ENCODE measurements at regions not wholly inside any gene's neighbourhood (a gene's known extent, or its start where the extent isn't known, plus 50 kb on each side); places are given as distances from the start of the nearest gene placed in this dataset.

DNA sequence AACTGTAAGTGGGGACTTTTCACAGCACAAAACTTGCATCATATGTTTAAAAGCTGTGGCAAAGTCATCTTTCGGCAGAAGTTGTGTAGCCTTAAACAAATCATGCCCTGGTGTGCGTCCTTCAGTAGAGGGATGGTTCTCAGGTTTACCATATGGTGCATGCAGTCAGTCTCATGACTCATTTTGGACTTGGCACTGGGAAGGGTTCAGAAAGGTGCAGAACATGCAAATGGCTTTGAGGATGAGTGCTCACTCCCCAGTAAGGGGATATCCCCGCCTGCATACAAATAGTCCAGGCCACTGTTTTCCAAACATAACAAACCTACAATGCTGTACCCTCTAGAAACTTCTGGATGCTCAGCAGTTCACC, 260.3 kb downstream of the NDUFS4 start:
- Mint-ChIP-seq H3K27ac (no peak overlapping the region), H3K9me3 (no peaks in the 10 kb centered on the region; the same call in 1 of the 2 replicates), H3K36me3 (no peaks in the 10 kb centered on the region), H3K4me3 (no peak overlapping the region), H3K27me3 (ENCODE audit: low read depth) (no peaks in the 10 kb centered on the region), H3K4me1 (peaks cover 12% of the 10 kb centered on the region)
- DNase-seq (ENCODE audit: low spot score) (no peak), ATAC-seq (no peak)
- POLR2A ChIA-PET: no interaction called here
- CTCF ChIA-PET: no interaction called here
- TF ChIP-seq HMGA2 (CRISPR knock-in tag; IDR thresholded peaks at IDR 0.05): no peak
- TF ChIP-seq SOX15 (CRISPR knock-in tag; IDR thresholded peaks at IDR 0.05): no peak
- TF ChIP-seq, protein P1, sequence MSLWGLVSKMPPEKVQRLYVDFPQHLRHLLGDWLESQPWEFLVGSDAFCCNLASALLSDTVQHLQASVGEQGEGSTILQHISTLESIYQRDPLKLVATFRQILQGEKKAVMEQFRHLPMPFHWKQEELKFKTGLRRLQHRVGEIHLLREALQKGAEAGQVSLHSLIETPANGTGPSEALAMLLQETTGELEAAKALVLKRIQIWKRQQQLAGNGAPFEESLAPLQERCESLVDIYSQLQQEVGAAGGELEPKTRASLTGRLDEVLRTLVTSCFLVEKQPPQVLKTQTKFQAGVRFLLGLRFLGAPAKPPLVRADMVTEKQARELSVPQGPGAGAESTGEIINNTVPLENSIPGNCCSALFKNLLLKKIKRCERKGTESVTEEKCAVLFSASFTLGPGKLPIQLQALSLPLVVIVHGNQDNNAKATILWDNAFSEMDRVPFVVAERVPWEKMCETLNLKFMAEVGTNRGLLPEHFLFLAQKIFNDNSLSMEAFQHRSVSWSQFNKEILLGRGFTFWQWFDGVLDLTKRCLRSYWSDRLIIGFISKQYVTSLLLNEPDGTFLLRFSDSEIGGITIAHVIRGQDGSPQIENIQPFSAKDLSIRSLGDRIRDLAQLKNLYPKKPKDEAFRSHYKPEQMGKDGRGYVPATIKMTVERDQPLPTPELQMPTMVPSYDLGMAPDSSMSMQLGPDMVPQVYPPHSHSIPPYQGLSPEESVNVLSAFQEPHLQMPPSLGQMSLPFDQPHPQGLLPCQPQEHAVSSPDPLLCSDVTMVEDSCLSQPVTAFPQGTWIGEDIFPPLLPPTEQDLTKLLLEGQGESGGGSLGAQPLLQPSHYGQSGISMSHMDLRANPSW (CRISPR knock-in tag; conservative IDR thresholded peaks at IDR 0.05; ENCODE audit: low read depth): no peak
- TF ChIP-seq, protein P2, sequence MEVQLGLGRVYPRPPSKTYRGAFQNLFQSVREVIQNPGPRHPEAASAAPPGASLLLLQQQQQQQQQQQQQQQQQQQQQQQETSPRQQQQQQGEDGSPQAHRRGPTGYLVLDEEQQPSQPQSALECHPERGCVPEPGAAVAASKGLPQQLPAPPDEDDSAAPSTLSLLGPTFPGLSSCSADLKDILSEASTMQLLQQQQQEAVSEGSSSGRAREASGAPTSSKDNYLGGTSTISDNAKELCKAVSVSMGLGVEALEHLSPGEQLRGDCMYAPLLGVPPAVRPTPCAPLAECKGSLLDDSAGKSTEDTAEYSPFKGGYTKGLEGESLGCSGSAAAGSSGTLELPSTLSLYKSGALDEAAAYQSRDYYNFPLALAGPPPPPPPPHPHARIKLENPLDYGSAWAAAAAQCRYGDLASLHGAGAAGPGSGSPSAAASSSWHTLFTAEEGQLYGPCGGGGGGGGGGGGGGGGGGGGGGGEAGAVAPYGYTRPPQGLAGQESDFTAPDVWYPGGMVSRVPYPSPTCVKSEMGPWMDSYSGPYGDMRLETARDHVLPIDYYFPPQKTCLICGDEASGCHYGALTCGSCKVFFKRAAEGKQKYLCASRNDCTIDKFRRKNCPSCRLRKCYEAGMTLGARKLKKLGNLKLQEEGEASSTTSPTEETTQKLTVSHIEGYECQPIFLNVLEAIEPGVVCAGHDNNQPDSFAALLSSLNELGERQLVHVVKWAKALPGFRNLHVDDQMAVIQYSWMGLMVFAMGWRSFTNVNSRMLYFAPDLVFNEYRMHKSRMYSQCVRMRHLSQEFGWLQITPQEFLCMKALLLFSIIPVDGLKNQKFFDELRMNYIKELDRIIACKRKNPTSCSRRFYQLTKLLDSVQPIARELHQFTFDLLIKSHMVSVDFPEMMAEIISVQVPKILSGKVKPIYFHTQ (CRISPR knock-in tag; IDR thresholded peaks at IDR 0.05): no peak
- TF ChIP-seq MYBL2 (CRISPR knock-in tag; IDR thresholded peaks at IDR 0.05): no peak
- TF ChIP-seq TEAD4 (CRISPR knock-in tag; IDR thresholded peaks at IDR 0.05): no peak
- TF ChIP-seq, protein P3, sequence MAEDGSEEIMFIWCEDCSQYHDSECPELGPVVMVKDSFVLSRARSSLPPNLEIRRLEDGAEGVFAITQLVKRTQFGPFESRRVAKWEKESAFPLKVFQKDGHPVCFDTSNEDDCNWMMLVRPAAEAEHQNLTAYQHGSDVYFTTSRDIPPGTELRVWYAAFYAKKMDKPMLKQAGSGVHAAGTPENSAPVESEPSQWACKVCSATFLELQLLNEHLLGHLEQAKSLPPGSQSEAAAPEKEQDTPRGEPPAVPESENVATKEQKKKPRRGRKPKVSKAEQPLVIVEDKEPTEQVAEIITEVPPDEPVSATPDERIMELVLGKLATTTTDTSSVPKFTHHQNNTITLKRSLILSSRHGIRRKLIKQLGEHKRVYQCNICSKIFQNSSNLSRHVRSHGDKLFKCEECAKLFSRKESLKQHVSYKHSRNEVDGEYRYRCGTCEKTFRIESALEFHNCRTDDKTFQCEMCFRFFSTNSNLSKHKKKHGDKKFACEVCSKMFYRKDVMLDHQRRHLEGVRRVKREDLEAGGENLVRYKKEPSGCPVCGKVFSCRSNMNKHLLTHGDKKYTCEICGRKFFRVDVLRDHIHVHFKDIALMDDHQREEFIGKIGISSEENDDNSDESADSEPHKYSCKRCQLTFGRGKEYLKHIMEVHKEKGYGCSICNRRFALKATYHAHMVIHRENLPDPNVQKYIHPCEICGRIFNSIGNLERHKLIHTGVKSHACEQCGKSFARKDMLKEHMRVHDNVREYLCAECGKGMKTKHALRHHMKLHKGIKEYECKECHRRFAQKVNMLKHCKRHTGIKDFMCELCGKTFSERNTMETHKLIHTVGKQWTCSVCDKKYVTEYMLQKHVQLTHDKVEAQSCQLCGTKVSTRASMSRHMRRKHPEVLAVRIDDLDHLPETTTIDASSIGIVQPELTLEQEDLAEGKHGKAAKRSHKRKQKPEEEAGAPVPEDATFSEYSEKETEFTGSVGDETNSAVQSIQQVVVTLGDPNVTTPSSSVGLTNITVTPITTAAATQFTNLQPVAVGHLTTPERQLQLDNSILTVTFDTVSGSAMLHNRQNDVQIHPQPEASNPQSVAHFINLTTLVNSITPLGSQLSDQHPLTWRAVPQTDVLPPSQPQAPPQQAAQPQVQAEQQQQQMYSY (CRISPR knock-in tag; IDR thresholded peaks at IDR 0.05): no peak
- TF ChIP-seq PRRX2 (CRISPR knock-in tag; IDR thresholded peaks at IDR 0.05): no peak
- TF ChIP-seq RELA (CRISPR knock-in tag; IDR thresholded peaks at IDR 0.05; ENCODE audit: borderline replicate concordance): no peak
- TF ChIP-seq, protein P4, sequence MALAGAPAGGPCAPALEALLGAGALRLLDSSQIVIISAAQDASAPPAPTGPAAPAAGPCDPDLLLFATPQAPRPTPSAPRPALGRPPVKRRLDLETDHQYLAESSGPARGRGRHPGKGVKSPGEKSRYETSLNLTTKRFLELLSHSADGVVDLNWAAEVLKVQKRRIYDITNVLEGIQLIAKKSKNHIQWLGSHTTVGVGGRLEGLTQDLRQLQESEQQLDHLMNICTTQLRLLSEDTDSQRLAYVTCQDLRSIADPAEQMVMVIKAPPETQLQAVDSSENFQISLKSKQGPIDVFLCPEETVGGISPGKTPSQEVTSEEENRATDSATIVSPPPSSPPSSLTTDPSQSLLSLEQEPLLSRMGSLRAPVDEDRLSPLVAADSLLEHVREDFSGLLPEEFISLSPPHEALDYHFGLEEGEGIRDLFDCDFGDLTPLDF (CRISPR knock-in tag; IDR thresholded peaks at IDR 0.05): no peak
- TF ChIP-seq, protein P5, sequence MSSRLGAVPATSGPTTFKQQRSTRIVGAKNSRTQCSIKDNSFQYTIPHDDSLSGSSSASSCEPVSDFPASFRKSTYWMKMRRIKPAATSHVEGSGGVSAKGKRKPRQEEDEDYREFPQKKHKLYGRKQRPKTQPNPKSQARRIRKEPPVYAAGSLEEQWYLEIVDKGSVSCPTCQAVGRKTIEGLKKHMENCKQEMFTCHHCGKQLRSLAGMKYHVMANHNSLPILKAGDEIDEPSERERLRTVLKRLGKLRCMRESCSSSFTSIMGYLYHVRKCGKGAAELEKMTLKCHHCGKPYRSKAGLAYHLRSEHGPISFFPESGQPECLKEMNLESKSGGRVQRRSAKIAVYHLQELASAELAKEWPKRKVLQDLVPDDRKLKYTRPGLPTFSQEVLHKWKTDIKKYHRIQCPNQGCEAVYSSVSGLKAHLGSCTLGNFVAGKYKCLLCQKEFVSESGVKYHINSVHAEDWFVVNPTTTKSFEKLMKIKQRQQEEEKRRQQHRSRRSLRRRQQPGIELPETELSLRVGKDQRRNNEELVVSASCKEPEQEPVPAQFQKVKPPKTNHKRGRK (CRISPR knock-in tag; IDR thresholded peaks at IDR 0.05; ENCODE audit: borderline replicate concordance): no peak
- TF ChIP-seq CBFB (CRISPR knock-in tag; IDR thresholded peaks at IDR 0.05; ENCODE audit: low read depth): no peak
- TF ChIP-seq NFATC4 (CRISPR knock-in tag; IDR thresholded peaks at IDR 0.05): no peak
- TF ChIP-seq KAT7 (CRISPR knock-in tag; IDR thresholded peaks at IDR 0.05; ENCODE audit: borderline replicate concordance): no peak

DNA sequence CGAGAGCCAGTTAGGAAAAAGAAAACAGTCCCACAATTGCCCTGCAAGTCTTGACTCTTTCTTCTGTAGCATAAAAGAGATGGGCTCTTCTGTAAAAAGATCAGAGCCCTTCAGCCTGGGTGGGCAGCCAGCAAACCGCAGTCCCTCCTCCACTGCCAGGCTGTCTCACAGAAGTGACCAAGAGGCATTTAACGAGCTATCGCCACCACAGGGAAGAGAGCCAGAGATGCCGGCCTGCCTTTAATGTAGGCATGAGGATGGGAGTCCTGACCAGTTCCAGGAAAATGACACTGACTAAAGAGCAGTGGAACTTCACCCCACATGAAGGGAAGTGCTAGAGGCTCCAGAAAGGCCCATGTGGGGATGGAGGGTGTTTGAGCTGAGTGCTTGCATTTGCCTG, 264.6 kb downstream of the NDUFS4 start:
- Mint-ChIP-seq H3K4me1 (no peaks in the 10 kb centered on the region), H3K4me3 (no peak overlapping the region), H3K9me3 (peaks cover 6% of the 10 kb centered on the region), H3K36me3 (peaks cover 4% of the 10 kb centered on the region; the same call in 1 of the 2 replicates), H3K27me3 (ENCODE audit: low read depth) (no peaks in the 10 kb centered on the region), H3K27ac (no peak overlapping the region)
- ChIA-PET CTCF (interaction anchor here (0.5 kb wide), 1 partner anchor 172 kb away, joined by 3 read pairs; no protein-coding TSS in a partner anchor), POLR2A (no interaction called here)
- DNase-seq (ENCODE audit: low spot score): no peak
- no peak for ATAC-seq
- TF ChIP-seq, protein P6, sequence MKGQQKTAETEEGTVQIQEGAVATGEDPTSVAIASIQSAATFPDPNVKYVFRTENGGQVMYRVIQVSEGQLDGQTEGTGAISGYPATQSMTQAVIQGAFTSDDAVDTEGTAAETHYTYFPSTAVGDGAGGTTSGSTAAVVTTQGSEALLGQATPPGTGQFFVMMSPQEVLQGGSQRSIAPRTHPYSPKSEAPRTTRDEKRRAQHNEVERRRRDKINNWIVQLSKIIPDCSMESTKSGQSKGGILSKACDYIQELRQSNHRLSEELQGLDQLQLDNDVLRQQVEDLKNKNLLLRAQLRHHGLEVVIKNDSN (CRISPR knock-in tag; IDR thresholded peaks at IDR 0.05): no peak
- TF ChIP-seq CREM (CRISPR knock-in tag; IDR thresholded peaks at IDR 0.05) (no peak), ELF4 (CRISPR knock-in tag; IDR thresholded peaks at IDR 0.05; ENCODE audit: low read depth) (no peak), ATF1 (CRISPR knock-in tag; IDR thresholded peaks at IDR 0.05) (no peak), TP53 (CRISPR knock-in tag; IDR thresholded peaks at IDR 0.05) (no peak), ZNF671 (CRISPR knock-in tag; IDR thresholded peaks at IDR 0.05) (no peak), SP1 (CRISPR knock-in tag; conservative IDR thresholded peaks at IDR 0.05) (no peak), TCF7 (CRISPR knock-in tag; IDR thresholded peaks at IDR 0.05; ENCODE audit: low read depth) (no peak)
- TF ChIP-seq, protein P7, sequence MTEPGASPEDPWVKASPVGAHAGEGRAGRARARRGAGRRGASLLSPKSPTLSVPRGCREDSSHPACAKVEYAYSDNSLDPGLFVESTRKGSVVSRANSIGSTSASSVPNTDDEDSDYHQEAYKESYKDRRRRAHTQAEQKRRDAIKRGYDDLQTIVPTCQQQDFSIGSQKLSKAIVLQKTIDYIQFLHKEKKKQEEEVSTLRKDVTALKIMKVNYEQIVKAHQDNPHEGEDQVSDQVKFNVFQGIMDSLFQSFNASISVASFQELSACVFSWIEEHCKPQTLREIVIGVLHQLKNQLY (CRISPR knock-in tag; IDR thresholded peaks at IDR 0.05): no peak

All from WTC11 (cell line).